HCEC 1CT (cell line): ENCODE measurements at regions not wholly inside any gene's neighbourhood (a gene's known extent, or its start where the extent isn't known, plus 50 kb on each side); places are given as distances from the start of the nearest gene placed in this dataset.
"Not testable (repeated sequence)": the region's sequence is repeated elsewhere in the genome, so short reads cannot be mapped to it uniquely, and the experiment has no call there.

Experiments used
- DNase-seq: peaks from one replicate; pipeline ENCODE4 v3.0.0-alpha.2; 2017

DNA sequence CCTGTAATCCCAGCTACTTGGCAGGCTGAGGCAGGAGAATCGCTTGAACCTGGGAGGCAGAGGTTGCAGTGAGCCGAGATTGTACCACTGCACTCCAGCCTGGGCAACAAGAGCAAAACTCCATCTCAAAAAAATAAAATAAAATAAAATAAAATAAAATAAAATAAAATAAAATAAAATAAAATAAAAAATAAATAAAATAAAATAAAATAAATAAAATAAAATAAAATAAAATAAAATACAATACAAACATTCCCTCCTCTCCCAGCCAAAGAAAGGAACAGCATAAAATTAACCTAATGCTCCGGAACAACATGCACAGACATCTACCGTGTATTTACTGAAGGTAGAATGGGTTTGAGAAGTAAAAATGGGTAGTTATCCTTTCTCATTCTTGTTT lies 521.9 kb upstream of the FAM174A start:
- DNase-seq, result not testable (repeated sequence)

DNA sequence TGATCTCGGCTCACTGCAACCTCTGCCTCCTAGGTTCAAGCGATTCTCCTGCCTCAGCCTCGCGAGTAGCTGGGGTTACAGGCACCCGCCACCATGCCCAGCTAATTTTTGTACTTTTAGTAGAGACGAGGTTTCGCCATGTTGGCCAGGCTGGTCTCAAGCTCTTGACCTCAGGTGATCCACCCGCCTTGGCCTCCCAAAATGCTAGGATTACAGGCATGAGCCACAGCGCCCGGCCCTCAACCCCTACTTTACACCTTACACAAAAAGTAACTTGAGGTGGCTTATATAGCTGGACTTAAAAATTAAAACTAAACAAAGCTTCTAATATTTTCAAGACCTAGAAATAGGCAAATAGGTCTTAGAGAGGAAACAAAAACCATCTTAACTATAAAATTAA lies 524.0 kb upstream of the FAM174A start:
- DNase-seq, result not testable (repeated sequence)

DNA sequence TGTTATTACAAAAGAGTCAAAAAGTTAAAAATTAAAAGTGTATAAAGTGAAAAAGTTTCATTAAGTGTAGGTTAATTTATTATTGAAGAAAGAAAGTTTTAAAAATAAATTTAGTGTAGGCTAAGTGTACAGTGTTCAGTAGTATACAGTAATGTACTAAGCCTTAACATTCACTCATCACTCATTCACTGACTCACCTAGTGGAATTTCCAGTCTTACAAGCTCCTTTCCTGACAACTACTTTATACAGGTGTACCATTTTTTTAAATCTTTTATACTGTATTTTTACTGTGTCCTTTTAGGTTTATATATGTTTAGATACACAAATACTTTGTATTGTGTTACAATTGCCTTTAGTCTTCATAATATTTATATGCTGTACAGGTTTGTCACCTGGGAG lies 530.2 kb upstream of the FAM174A start:
- DNase-seq, result no peak

DNA sequence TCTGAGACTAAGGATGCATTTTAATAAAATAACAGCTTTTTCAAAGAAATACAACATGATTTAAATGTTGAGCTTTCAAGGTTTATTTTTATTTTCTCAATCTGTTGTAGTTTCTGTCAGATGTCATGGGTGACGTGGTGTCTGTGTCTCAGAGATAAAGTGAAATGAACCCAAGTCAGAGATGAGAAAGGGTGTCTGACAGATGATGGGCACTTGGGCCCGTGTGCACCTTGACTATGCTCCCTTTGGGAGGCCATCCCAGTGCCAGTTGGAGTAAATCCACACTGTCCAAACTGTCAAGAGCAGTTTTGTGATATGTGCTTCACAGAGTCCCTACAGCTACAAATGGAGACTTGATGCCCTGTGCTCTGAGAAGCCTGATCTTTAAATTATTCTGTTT lies 536.9 kb upstream of the FAM174A start:
- no peak for DNase-seq

DNA sequence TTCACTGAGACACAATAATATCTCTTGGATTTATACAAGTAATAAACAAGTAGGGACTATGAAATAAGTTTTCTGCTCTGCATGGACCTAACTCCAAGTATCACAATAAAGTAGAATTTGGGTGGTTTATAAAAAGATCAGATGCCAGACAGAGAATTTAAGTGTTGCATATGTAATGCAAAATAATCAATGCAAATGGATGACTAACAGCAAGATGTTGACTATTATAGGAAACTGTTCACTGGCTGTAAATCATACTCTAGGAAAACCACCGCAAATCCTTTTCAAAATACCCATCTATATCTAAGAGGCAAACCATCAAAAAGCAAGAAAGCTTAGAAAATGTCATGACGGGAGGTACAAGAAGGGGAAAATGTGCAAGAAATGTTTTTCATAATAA lies 539.8 kb upstream of the FAM174A start:
- no peak for DNase-seq

DNA sequence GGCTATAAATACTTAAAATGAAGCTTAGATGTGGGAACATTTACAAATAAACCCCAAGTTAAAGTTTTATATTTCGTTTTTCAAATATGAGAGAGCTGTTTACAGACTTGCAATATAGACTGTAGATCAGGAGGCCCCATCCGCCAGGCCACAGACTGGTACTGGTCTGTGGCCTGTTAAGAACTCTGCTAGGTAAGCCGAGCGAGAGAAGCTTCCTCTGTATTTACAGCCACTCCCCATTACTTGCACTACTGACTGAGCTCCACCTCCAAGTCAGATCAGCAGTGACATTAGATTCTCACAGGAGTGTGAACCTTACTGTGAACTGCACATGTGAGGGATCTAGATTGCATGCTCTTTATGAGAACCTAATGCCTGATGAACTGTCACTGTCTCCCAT lies 561.4 kb upstream of the FAM174A start:
- no peak for DNase-seq

DNA sequence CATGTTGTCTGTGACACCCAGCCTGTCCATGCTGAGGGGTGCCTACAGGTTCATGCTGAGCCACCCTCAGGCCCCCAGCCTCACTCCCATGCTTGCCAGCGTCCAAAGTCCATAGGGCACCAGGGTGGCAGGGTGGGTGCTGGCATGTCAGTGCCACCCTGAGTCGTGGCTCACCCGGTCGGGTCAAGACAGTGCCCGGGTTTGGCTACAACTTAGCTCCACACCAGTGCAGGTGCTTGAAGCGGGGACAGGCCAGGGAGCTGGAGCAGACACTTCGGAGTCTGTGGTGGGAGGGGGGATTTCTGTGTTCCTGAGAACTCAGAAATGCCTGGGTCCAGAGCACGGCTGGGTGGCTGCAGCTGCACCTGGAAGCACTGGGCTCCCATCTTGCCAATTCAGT lies 579.2 kb upstream of the FAM174A start:
- DNase-seq, result no peak

DNA sequence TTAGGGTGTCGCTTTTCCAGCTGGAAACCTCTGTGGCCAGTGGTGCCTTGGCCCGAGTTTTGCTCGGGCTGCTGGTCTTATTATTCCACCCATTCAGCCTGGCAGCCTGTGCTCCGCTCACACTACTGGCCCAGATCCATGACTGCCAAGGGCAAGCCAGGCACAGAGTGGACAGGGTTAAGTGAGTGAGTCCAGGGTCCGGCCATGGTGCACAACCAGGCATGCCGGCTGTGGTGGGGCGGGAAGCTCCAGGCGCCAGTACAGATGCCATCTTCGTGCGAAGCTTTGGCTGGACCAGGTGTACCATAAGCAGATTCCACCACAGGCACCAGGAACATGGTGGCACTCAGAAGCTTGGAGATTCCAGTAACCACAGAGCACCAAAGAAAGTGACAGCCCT lies 580.2 kb upstream of the FAM174A start:
- no peak for DNase-seq

DNA sequence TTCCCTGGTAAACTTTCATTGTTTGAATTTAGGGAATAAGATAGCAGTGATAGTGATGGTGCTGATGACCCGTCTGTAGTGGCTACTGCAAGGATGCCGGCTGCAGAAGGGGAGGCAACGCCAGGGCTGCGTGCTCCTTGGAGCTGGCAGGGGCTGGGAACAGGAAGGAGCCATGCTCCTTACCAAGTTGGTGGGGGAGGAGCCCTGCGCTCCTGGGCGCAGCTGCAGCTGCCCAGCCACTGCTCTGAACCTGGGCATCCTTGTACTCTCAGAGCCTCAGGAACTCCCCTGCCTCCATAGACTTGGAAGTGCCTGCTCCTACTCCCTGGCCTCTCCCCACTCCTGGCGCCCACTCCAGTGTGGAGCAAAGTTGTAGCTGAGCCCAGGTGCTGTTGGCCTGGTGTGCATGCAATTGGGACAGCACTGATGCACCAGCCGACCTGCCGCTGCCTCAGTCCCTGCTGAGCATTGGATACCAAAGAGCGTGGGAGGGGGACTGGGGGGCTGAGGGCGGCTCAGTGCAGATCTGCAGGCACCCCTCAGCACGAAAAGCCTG lies 585.1 kb upstream of the FAM174A start:
- DNase-seq, result no peak

DNA sequence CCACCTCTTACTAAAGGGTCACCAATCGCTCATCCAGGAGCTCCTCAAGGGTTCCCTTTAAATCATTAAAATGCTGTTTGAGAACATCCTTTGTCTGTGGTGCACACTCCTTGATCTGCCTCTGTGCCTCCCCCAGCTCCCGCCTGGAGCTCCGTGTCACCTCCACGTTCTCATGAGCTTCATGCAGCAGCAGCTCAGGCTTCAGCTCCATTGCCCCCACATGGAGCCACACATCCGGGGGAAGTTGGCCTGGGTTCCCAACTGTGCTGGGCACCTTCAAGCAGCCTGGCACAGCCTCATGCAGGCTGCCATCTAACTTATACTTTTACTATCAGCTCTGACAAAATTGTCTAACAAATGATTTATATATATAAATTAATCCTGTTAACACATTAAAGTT lies 585.8 kb upstream of the FAM174A start:
- no peak for DNase-seq

DNA sequence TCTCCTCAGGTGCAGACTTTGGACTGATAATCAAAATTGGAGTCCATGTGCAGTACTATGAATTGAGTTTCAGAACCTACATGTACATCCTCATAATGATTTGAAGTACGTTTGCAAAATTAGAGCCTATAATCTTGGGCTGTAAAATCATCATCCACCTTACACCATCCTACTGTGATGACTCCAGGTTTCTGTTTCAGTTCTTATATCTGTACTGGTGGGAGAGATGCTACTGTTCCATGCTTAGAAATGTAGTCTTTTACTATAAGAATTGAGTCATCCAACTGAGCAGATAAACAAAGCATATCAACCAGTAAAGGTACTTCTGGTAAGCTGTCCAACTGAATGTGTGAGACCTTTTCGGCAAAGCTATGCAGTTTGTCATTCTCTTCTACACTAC lies 586.3 kb upstream of the FAM174A start:
- no peak for DNase-seq

DNA sequence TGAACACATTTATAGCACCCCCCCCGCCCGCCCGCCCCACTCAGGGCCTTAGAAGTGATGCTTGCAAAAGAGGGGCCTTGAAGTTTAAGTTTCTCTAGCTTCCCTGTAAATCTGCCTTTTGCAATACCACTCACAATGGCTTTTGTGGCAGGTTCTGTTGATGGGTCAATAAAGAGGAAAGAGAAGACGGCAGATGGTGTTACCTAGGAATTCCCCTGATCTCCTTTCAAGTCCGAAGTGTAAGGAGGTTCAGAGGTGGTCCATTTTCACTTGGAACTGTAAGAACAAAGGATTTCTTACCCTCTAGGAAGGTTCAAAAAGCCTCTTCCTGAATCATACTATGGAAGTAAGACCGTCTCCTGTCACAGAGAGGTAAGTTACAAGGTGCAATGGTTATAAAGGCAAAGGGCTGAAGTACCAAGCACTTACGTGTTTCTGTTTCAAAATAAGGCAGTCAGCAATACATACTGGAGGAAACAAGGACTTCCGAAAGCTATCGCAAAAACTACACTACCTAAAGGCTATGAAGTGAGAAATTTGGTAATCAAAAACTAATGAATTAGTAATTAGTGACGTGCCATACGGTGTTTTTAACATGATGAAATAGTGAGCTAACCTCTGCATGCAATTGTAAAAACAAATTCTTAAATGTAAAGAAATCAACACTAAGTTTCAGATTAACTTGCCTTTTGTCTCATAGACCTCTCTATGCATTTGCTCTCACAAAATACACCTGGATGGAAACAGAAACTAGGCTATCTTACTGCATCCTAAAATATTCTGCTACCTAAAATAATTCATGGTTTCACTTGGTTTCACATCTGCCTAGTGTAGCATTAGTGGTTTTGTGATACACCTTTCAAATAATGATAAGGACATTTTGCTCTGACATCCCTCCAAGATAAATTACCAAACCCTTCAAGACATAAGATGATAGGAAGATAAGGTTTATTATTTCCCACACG lies 589.4 kb upstream of the FAM174A start:
- DNase-seq, result no peak

DNA sequence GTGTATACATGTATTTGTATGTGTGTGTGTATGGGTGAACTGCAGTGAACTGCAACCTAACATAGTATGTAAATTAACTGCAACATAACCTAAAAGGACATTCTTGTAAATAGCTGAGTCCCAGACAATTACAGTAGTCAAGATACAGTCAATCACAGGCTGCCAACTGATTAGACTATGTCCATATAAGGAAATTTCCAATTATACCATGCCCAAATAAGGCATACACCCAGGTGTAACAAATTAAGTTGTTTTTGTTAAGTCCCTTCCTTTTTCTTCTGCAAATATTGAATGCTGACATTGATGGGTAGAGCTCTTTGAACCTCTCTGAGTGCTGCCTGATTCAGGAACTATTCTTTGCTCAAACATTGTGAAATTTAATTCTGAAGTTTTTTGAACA lies 594.6 kb upstream of the FAM174A start:
- no peak for DNase-seq

DNA sequence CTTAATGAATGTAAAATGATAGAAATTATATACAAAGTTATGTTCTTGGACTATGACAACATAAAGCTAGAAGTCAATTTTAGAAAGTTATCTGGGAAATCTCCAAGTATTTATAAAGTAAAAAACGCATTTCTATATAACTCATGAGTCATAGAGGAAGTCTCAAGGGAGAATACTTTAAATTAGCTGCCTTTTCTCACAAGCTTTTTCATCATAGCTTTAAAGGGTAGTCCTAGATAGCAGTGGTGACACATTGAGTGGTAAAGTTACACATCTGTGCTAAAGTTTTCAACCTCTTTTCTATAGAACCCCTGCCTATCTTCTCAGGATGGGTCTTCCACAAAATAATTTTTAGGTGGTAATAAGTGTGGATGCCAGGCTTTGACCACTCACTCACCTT lies 598.3 kb upstream of the FAM174A start:
- no peak for DNase-seq

DNA sequence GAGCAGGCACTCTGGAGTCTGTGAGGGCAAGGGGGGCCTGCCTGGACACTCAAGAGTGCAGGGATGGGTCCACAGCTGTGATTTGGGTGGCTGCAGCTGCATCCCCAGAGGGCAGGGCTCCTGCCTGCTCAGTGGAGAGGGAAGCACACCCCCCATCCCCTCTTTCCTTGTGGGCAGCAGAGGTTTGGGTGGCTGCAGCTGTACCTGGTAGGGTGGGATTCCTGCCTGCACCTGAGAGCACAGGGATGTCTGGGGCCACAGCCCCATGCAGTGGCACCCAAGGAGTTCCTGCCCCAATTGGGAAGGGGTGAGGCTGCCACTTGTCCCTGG lies 605.4 kb upstream of the FAM174A start:
- DNase-seq, result no peak

DNA sequence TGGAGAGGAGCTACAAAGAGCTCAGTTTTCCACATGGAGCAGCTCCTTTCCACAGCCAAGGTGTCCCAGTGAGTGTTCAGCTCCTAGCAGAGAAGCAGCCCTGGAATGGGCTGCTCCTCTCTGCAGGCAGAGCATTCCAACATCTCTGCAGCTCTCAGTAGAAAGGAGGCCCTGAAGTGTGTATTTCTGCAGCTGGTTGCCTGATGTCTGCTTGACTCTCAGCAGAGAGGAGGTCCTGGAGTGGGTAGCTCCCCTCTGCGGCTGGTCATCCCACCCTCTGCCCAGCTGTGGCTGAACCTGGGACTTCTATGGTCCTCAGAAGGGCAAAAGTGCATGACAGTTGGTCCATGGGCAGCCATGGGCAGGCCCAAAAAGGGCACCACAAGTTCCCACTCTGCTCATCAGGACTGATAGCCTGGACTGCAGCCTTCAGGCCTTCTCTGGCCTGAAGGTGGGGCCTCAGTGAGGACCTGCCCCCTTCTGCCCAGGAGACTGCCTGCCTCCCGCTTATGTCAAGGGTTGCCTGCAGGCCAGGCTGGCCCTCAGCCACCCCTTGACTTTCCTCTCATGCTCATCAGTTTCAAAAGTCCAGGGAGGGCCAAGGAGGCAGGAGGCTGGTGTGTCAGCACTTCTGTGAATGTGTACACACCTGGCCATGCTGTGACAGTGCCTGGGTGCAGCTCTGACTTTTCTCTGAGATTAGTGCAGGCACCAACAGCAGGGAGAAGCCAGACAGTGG lies 605.9 kb upstream of the FAM174A start:
- no peak for DNase-seq

DNA sequence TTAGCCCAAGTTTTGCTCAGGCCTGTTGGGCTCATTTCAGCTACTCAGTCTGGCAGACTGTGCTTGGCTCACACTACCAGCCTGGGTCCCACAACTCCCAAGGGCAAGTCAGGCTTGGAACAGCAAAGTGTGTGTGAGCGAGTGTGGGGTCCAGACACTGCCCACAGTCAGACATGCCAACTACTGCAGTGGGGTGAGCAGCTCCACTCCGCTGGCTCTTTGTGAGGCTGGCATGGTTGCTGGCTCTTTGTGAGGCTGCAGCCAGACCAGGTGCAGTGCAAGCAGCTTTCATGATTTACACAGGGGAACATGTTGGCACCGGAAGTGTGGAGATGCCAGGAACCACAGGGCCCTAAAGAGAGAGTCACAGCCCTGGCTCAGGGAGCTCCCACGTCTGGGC lies 606.7 kb upstream of the FAM174A start:
- DNase-seq, result no peak

DNA sequence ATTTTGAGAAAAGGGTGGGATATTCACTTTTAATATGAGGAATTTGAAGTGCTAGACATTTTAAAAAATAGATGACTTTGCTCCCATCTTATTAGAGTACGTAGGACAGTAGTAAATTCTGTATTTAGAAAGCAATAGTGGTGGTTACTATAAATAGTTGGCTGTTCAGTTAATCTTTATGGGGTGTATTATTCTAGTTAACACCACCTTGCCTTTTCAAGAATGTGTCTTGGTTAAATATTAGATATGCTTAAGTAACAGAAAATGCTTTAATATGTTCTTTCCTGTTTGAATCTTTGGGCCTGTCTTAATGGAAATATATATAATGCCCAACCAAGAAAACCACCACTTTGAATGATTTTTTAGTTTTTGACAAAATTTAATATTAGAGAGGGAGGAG lies 608.7 kb upstream of the FAM174A start:
- DNase-seq, result no peak

DNA sequence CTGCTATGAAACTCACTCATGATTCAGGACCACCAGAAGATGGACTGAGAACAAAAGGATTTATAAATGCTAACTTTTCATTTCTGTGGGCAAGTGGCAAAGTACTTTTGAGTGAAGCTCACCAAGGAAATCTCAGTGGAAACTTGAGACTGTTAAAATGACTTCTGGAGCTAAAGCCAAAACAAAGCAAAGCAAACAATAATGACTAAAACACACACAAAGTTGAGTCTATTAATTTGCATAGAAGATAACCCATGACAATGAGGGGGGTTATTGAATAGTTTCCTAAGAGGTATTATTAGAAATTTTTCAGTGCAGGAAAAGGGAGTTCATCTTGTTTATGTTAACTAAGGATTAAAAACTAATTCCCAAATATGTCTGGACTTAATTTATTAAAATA lies 612.8 kb upstream of the FAM174A start:
- DNase-seq, result no peak

DNA sequence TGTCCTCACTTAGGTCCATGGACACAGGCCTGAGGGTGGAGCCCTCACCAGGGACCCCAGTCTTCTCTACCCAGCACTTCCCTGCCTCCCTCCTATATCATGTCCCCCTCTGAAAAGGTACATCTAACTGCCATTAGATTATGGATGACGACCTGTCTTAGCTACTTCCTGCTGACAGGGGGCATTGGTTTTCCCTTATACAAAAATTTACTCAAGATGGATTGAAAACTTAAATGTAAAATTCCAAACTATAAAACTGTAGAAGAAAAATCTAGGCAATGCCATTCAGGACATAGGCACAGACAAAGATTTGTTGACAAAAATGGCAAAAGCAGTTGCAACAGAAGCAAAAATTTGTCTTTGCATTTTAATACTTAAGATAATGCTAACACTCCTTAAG lies 623.2 kb upstream of the FAM174A start:
- DNase-seq, result no peak

DNA sequence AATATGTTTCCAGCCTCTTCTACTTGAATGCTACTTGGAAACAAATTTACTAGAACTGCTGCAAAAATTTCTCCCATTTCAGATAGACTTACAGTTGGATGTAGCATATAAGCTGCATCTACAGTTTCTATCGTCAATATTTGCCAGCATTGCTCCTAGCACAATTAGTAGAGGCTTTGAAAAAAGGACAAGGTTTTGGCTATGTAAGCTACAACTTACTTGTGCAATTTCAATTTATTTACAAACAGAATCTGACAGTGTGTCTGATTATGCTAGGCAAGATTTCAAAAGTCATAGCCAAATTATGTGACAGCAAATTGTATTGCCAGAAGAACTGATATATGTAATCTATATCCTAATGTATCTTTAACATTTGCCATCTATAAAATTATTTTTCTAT lies 628.4 kb upstream of the FAM174A start:
- DNase-seq, result no peak

DNA sequence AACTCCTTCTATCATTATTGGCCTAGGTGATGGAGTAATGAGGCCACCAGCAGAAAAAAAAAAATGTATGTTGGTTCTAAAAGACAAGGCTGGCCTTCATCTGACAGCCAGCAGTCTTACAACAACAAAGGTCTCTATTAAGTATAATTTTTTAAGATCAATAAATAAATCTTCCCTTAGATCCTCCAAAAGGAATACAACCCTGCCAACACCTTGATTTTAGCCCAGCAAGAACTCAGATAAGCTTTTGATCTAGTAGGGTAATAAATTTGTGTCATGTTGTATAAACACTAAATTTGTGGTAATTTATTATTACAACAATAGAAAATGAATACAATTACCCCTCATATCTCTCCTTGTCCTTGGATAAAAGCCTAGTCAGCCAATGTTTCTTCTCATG lies 633.2 kb upstream of the FAM174A start:
- DNase-seq, result no peak

DNA sequence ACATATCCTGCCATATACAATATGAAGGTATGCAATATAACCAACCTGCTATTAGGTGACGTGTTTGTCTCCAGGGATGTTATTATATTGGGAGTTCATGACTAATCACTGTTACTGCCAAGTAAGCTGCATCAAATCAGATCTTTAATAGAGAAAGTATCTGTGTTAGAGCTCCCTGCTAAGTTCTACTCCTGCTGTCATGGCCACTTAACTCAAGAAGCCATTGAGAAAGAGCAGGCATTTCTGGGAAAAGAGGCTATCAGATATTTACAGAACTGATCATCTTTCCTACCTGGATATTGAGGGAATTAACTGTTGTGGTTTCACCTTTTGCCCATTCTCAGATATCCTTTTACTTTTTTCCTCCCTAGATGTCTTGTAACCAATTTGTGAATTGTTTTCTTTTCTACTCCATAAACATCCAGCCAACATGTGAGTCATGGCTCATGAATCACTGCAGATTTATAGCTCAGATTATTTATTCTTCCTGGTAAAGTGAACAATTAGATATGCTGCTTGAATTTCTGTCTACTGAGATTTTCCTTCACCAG lies 634.8 kb upstream of the FAM174A start:
- no peak for DNase-seq
